HG03520 (cell line): ENCODE measurements at regions not wholly inside any gene's neighbourhood (a gene's known extent, or its start where the extent isn't known, plus 50 kb on each side); places are given as distances from the start of the nearest gene placed in this dataset.

Source experiments
- ATAC-seq: cut with Tn5 transposase; IDR thresholded peaks from one replicate; pipeline ENCODE4 v1.9.1; 2021; ENCODE audit warnings: mild to moderate bottlenecking, moderate library complexity; ENCODE audit not compliant: unreplicated experiment

GRCh38 chr12:28814246-28814645 is 334.8 kb upstream of the FAR2 start:
- no peak for ATAC-seq

GRCh38 chr12:28817524-28817923 is 331.6 kb upstream of the FAR2 start:
- ATAC-seq: no peak

- no peak for ATAC-seq
These were observed 324.8 kb upstream of the FAR2 start for GRCh38 chr12:28824193-28824846.

GRCh38 chr12:28824849-28825248 is 324.2 kb upstream of the FAR2 start:
- ATAC-seq: no peak

- ATAC-seq: no peak
These were observed 322.3 kb upstream of the FAR2 start for GRCh38 chr12:28826766-28827165.

- no peak for ATAC-seq
These were observed 321.2 kb upstream of the FAR2 start for GRCh38 chr12:28827861-28828260.

GRCh38 chr12:28828318-28828717 is 320.8 kb upstream of the FAR2 start:
- no peak for ATAC-seq

- ATAC-seq: no peak
These were observed 318.6 kb upstream of the FAR2 start for GRCh38 chr12:28830491-28830890.

- no peak for ATAC-seq
These were observed 304.4 kb upstream of the FAR2 start for GRCh38 chr12:28844718-28845117.

GRCh38 chr12:28851781-28852180 is 297.3 kb upstream of the FAR2 start:
- no peak for ATAC-seq

- no peak for ATAC-seq
These were observed 293.2 kb upstream of the FAR2 start for GRCh38 chr12:28855761-28856310.

- ATAC-seq: no peak
These were observed 291.7 kb upstream of the FAR2 start for GRCh38 chr12:28857369-28857768.

GRCh38 chr12:28859551-28859950 is 289.5 kb upstream of the FAR2 start:
- no peak for ATAC-seq

- no peak for ATAC-seq
These were observed 283.3 kb upstream of the FAR2 start for GRCh38 chr12:28865776-28866175.

GRCh38 chr12:28866296-28866695 is 282.8 kb upstream of the FAR2 start:
- ATAC-seq: no peak

GRCh38 chr12:28866715-28867503 is 282.2 kb upstream of the FAR2 start:
- no peak for ATAC-seq

GRCh38 chr12:28868414-28868813 is 280.7 kb upstream of the FAR2 start:
- no peak for ATAC-seq

GRCh38 chr12:28869197-28869596 is 279.9 kb upstream of the FAR2 start:
- ATAC-seq: no peak

- ATAC-seq: no peak
These were observed 278.1 kb upstream of the FAR2 start for GRCh38 chr12:28870839-28871440.

GRCh38 chr12:28872654-28873268 is 276.3 kb upstream of the FAR2 start:
- ATAC-seq: no peak

GRCh38 chr12:28874758-28875157 is 274.3 kb upstream of the FAR2 start:
- no peak for ATAC-seq
